Chondrocyte (in vitro differentiated cells): ENCODE measurements at regions not wholly inside any gene's neighbourhood (a gene's known extent, or its start where the extent isn't known, plus 50 kb on each side); places are given as distances from the start of the nearest gene placed in this dataset.

Experiments
- DNase-seq: peaks from one replicate; pipeline ENCODE4 v3.0.0; 2021; ENCODE audit warnings: mixed read lengths, low spot score
- H3K27ac Mint-ChIP-seq: one replicate; pipeline ENCODE4 v1.8.0; 2021; ENCODE audit warnings: mild to moderate bottlenecking, moderate library complexity, mixed read lengths; ENCODE audit not compliant: unreplicated experiment
- H3K27me3 Mint-ChIP-seq: 2 replicates; pipeline ENCODE4 v1.8.0; 2021; ENCODE audit warnings: low read depth, mixed read lengths
- H3K36me3 Mint-ChIP-seq: 2 replicates; pipeline ENCODE4 v1.8.0; 2021; ENCODE audit warnings: low read depth, mixed read lengths
- H3K4me1 Mint-ChIP-seq: 2 replicates; pipeline ENCODE4 v1.8.0; 2021; ENCODE audit warnings: low read depth, mild to moderate bottlenecking, mixed read lengths
- H3K4me3 Mint-ChIP-seq: one replicate; pipeline ENCODE4 v1.8.0; 2021; ENCODE audit warnings: mild to moderate bottlenecking, moderate library complexity, mixed read lengths; ENCODE audit not compliant: unreplicated experiment
- H3K9me3 Mint-ChIP-seq: 2 replicates; pipeline ENCODE4 v1.8.0; 2021; ENCODE audit warnings: low read depth, mixed read lengths
- CTCF ChIP-seq: fragments of 200-600 bp; sonication (generic); IDR thresholded peaks from 2 replicates; pipeline ENCODE4 v1.5.0; 2021; ENCODE audit warnings: antibody characterized with exemption, mild to moderate bottlenecking, moderate library complexity

GRCh38 chr5:88976914-88977313, 93.9 kb upstream of the MEF2C start:
- Mint-ChIP-seq H3K27me3 (no peaks in the 10 kb centered on the region), H3K9me3 (peaks cover 3% of the 10 kb centered on the region), H3K36me3 (no peaks in the 10 kb centered on the region), H3K27ac (no peak overlapping the region), H3K4me1 (no peaks in the 10 kb centered on the region), H3K4me3 (no peak overlapping the region)
- no peak for DNase-seq
- TF ChIP-seq CTCF, result no peak

- Mint-ChIP-seq H3K36me3 (no peaks in the 10 kb centered on the region), H3K4me1 (no peaks in the 10 kb centered on the region), H3K27me3 (no peaks in the 10 kb centered on the region), H3K9me3 (no peaks in the 10 kb centered on the region), H3K4me3 (no peak overlapping the region), H3K27ac (no peak overlapping the region)
- no peak for DNase-seq
- no peak for TF ChIP-seq CTCF
Observed at GRCh38 chr5:88967633-88968585, 84.9 kb upstream of the MEF2C start.

- no peak for TF ChIP-seq CTCF
- no peaks in the 10 kb centered on the region for H3K36me3 Mint-ChIP-seq
- H3K4me1 Mint-ChIP-seq, result no peaks in the 10 kb centered on the region
- H3K9me3 Mint-ChIP-seq, result no peaks in the 10 kb centered on the region
- H3K27me3 Mint-ChIP-seq, result no peaks in the 10 kb centered on the region
- no peak overlapping the region for H3K4me3 Mint-ChIP-seq
- no peak overlapping the region for H3K27ac Mint-ChIP-seq
- no peak for DNase-seq
Observed at GRCh38 chr5:88964831-88965230, 81.8 kb upstream of the MEF2C start.

- no peaks in the 10 kb centered on the region for H3K27me3 Mint-ChIP-seq
- no peak for TF ChIP-seq CTCF
Observed at GRCh38 chr5:88957013-88957412, 74.0 kb upstream of the MEF2C start.

GRCh38 chr5:88956416-88956815, 73.4 kb upstream of the MEF2C start:
- H3K9me3 Mint-ChIP-seq, result peaks cover 3% of the 10 kb centered on the region
- H3K4me1 Mint-ChIP-seq, result peaks cover 37% of the 10 kb centered on the region
- no peak overlapping the region for H3K4me3 Mint-ChIP-seq
- H3K27ac Mint-ChIP-seq, result no peak overlapping the region
- DNase-seq, result no peak
- TF ChIP-seq CTCF, result no peak
- peaks cover 2% of the 10 kb centered on the region for H3K36me3 Mint-ChIP-seq
- H3K27me3 Mint-ChIP-seq, result no peaks in the 10 kb centered on the region

More at GRCh38 chr5:88957013-88957412, 74.0 kb upstream of the MEF2C start:
- Mint-ChIP-seq H3K27ac (no peak overlapping the region), H3K4me3 (no peak overlapping the region), H3K36me3 (peaks cover 2% of the 10 kb centered on the region), H3K4me1 (peaks cover 34% of the 10 kb centered on the region), H3K9me3 (peaks cover 3% of the 10 kb centered on the region)
- DNase-seq, result no peak
